Common myeloid progenitor, CD34-positive (primary cell): ENCODE measurements at regions not wholly inside any gene's neighbourhood (a gene's known extent, or its start where the extent isn't known, plus 50 kb on each side); places are given as distances from the start of the nearest gene placed in this dataset.

Source experiments
- CTCF ChIA-PET: fragments of 350-600 bp; sonication (Branson Sonifier 250); formaldehyde crosslinking; loops from one replicate; lab custom pipeline; 2021; ENCODE audit warnings: antibody characterized with exemption; lab: Charles Lee
- POLR2A ChIA-PET: fragments of 350-600 bp; sonication (Branson Sonifier 250); formaldehyde crosslinking; loops from one replicate; lab custom pipeline; 2021; ENCODE audit warnings: antibody characterized with exemption; lab: Charles Lee
- DNase-seq, 3 donors: peaks; one replicate each; pipeline versions ENCODE4 v3.0.0 to v3.0.0-alpha.2; 2013
- H3K27ac ChIP-seq, 2 experiments: 1 replicate in 1 of 2; 2 replicates in 1 of 2; pipeline ENCODE4 v1.7.0; 2013; ENCODE audit warnings: inconsistent platforms in 2 of 2, low read length in 2 of 2, mild to moderate bottlenecking in 2 of 2, low read depth in 1 of 2, moderate library complexity in 1 of 2; ENCODE audit not compliant: severe bottlenecking in 2 of 2, insufficient read depth in 1 of 2, poor library complexity in 1 of 2
- H3K27me3 ChIP-seq, 5 experiments: replicated peaks in 2 of 5; 1 replicate in 3 of 5; 2 replicates in 2 of 5; pipeline versions ENCODE4 v1.6.1 to v1.7.0; 2013; ENCODE audit warnings: low read length in 4 of 5, mild to moderate bottlenecking in 2 of 5, moderate library complexity in 2 of 5, inconsistent platforms in 1 of 5; ENCODE audit not compliant: insufficient read depth in 5 of 5, control insufficient read depth in 4 of 5
- H3K36me3 ChIP-seq, 4 experiments: 1 replicate in 2 of 4; 2 replicates in 2 of 4; pipeline versions ENCODE4 v1.6.1 to v1.7.0; 2013; ENCODE audit warnings: low read length in 3 of 4, control low read depth in 1 of 4, mild to moderate bottlenecking in 1 of 4; ENCODE audit not compliant: control insufficient read depth in 4 of 4, insufficient read depth in 4 of 4
- H3K4me1 ChIP-seq, 4 experiments: 1 replicate in 3 of 4; 2 replicates in 1 of 4; pipeline versions ENCODE4 v1.6.1 to v1.7.1; 2013; ENCODE audit warnings: low read length in 3 of 4, mild to moderate bottlenecking in 3 of 4, control low read depth in 1 of 4, inconsistent platforms in 1 of 4, moderate library complexity in 1 of 4; ENCODE audit not compliant: control insufficient read depth in 4 of 4, insufficient read depth in 4 of 4; ENCODE audit errors: control extremely low read depth in 1 of 4
- H3K4me3 ChIP-seq, 7 experiments: 1 replicate in 4 of 7; 2 replicates in 3 of 7; pipeline versions ENCODE4 v1.5.1 to v1.7.0; 2013; ENCODE audit warnings: mild to moderate bottlenecking in 7 of 7, low read length in 6 of 7, moderate library complexity in 6 of 7, inconsistent platforms in 2 of 7, low read depth in 2 of 7, control low read depth in 1 of 7; ENCODE audit not compliant: insufficient read depth in 4 of 7, control insufficient read depth in 1 of 7; ENCODE audit errors: extremely low read depth in 1 of 7
- H3K9me3 ChIP-seq, 5 experiments: 1 replicate in 4 of 5; 2 replicates in 1 of 5; pipeline versions ENCODE4 v1.6.1 to v1.7.1; 2013; ENCODE audit warnings: low read length in 4 of 5, mild to moderate bottlenecking in 2 of 5, inconsistent platforms in 1 of 5, low read depth in 1 of 5, moderate library complexity in 1 of 5; ENCODE audit not compliant: control insufficient read depth in 4 of 5, insufficient read depth in 2 of 5; ENCODE audit errors: control extremely low read depth in 1 of 5
- WGBS: methylation state at CpG from one replicate; pipeline ENCODE4 v1.1.5; 2013; ENCODE audit not compliant: insufficient coverage; 5-methylcytosine and 5-hydroxymethylcytosine counted together

DNA sequence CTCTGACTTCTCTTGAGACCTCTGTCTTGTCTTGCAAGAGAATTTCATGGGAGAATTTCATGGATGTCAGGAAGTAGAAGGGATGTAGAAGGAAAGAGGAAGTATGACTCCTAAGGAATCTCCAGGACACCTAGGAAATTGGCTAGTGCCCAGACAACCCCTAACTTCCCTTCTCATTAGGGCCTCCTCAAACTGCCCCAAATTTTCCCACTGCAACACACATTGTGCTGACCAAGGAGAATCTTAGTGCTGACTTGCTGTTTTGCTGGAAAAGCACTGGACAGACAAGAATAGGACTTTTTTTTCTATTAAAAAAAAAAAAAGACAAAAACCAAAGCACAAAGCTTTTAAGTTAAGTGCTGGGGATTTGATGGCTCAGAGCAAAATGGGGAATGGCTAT, 236.1 kb upstream of the CADM1 start:
- POLR2A ChIA-PET = no interaction called here
- H3K9me3 ChIP-seq = peaks cover 0 to 3% (median 0%) of the 10 kb centered on the region in 5 experiments

DNA sequence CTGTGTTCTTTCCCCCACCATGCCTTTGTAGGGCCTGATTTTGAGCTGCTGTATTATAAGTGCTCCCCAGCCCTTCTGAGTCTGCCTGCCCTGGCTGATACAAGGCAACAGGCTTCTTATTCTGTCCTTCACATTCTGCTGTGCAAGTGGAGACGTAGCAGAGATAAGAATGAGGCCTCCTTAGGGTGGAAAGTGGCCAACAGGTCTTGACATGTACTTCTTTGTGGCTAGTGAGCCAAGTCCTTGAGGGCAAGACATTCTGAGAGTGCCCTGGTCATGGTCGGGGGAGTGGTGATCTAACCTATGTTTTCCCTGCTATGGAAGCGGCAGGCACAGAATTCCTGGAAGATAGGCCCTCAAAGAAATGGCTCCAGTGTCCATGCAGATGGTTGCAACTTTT, 235.7 kb upstream of the CADM1 start:
- 100% methylated on average over 3 of the region's 3 CpGs for WGBS
- POLR2A ChIA-PET = no interaction called here
- no peak for DNase-seq
- CTCF ChIA-PET = no interaction called here
- Histone ChIP-seq H3K4me1 (no peaks in the 10 kb centered on the region), H3K27ac (no peak overlapping the region), H3K27me3 (peaks cover 0 to 16% (median 9%) of the 10 kb centered on the region in 5 experiments), H3K36me3 (no peaks in the 10 kb centered on the region), H3K4me3 (no peak overlapping the region), H3K9me3 (peaks cover 0 to 3% (median 0%) of the 10 kb centered on the region in 5 experiments)

More for the DNA sequence above, 236.1 kb upstream of the CADM1 start:
- Histone ChIP-seq H3K36me3 (no peaks in the 10 kb centered on the region), H3K27ac (no peak overlapping the region), H3K27me3 (peaks cover 0 to 17% (median 9%) of the 10 kb centered on the region in 5 experiments), H3K4me3 (no peak overlapping the region), H3K4me1 (no peaks in the 10 kb centered on the region)
- no peak for DNase-seq
- CTCF ChIA-PET = no interaction called here

DNA sequence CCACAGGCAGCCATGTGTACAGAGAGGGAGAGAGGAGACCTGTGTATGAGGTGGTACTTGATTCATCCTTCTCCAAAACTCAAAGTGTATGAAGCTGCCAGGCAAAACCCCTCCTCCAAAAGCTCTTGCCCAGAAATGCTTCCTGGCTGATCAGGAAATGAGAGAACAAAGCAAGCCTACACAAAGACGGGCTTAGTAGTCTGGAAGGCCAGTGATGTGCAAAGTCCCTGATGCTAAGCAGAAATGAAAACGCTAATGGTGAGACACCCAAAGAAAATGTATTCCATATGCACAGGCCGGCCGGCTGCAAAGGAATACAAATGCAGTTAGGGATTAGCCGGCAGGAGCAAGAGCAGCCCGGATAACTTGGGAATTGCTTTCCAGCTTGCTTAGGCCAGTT, 234.9 kb upstream of the CADM1 start:
- no peak for DNase-seq
- Histone ChIP-seq H3K36me3 (no peaks in the 10 kb centered on the region), H3K27me3 (peaks cover 0 to 11% (median 9%) of the 10 kb centered on the region in 5 experiments), H3K27ac (no peak overlapping the region), H3K4me1 (no peaks in the 10 kb centered on the region), H3K4me3 (no peak overlapping the region), H3K9me3 (peaks cover 0 to 3% (median 0%) of the 10 kb centered on the region in 5 experiments)
- CTCF ChIA-PET = no interaction called here
- POLR2A ChIA-PET = no interaction called here
- 70% methylated on average over 6 of the region's 6 CpGs for WGBS

DNA sequence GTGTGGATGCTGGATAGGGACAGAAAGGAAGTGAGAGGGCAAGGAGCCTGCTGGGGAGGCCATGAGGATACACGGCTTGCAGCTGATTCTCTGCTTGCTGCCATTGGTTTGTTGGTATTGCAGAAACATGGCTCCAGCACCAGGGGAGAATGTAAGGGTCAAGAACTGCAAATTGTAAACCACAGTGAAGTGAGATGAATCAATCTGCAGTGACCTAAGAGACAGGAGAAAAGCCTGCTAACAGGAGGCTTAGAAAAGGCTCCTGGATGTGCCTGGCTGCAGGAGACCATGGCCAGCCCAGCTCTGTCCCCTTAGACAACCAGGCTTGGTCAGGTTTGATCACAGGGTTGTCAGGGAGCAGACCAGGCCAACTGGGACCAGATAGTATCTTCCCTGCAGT, 233.7 kb upstream of the CADM1 start:
- Histone ChIP-seq H3K27ac (no peak overlapping the region), H3K27me3 (peaks cover 0 to 9% (median 4%) of the 10 kb centered on the region in 5 experiments)
- CTCF ChIA-PET = no interaction called here

DNA sequence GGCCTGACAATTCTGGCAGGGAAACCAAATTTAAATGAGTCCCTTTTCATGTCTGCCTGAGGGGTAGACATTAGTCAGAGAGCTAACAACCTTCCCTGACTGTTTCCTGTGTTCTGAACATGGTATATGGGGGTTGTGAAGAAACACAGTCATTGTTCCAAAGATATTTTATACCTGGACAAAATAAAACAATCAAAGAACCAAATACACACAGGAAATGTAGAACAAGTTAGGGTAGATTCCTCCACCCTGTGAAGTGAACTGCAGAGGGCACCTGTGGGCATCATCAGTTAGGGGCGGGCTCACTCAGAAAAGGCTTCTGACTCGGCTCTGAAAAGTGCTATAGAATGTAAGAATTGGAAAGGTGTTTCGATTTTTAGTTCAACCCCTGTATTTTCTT, 231.9 kb upstream of the CADM1 start:
- Histone ChIP-seq H3K4me3 (no peak overlapping the region), H3K36me3 (no peaks in the 10 kb centered on the region), H3K4me1 (no peaks in the 10 kb centered on the region), H3K9me3 (peaks cover 0 to 3% (median 0%) of the 10 kb centered on the region in 5 experiments), H3K27me3 (peaks cover 0 to 4% (median 2%) of the 10 kb centered on the region in 5 experiments), H3K27ac (no peak overlapping the region)
- POLR2A ChIA-PET = no interaction called here
- WGBS = 100% methylated on average over 1 of the region's 3 CpGs
- CTCF ChIA-PET = no interaction called here
- no peak for DNase-seq

More for the DNA sequence above, 233.7 kb upstream of the CADM1 start:
- Histone ChIP-seq H3K36me3 (no peaks in the 10 kb centered on the region), H3K4me3 (no peak overlapping the region), H3K4me1 (no peaks in the 10 kb centered on the region), H3K9me3 (peaks cover 0 to 3% (median 0%) of the 10 kb centered on the region in 5 experiments)
- WGBS = 100% methylated on average over 1 of the region's 1 CpG
- POLR2A ChIA-PET = no interaction called here
- DNase-seq = no peak

DNA sequence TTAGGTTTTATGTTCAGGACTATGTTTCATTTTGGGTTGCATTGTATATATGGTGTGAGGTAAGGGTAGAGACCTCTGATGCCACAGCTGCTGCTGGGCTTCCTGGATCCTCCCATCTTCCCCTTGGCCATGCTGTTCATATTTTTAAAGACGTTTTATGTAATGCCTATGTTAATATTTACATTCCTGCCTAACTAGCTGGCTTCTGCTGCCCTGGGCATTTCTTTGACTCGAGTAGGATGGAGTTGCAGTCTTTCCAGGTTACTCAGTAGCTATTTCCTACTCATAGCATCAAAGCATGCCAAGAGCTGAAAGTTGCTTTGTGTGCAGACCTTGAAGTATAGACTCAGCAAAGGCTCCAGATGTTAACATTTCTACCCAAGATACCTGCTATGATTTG, 220.5 kb upstream of the CADM1 start:
- no peaks in the 10 kb centered on the region for H3K36me3 ChIP-seq
- ChIA-PET CTCF (no interaction called here), POLR2A (no interaction called here)
- no peak overlapping the region for H3K4me3 ChIP-seq
- peaks cover 0 to 3% (median 0%) of the 10 kb centered on the region in 5 experiments for H3K9me3 ChIP-seq
- H3K27ac ChIP-seq = no peak overlapping the region
- 100% methylated on average over 2 of the region's 2 CpGs for WGBS
- no peak for DNase-seq
- H3K27me3 ChIP-seq = peaks cover 0 to 3% (median 2%) of the 10 kb centered on the region in 5 experiments
- H3K4me1 ChIP-seq = no peaks in the 10 kb centered on the region

DNA sequence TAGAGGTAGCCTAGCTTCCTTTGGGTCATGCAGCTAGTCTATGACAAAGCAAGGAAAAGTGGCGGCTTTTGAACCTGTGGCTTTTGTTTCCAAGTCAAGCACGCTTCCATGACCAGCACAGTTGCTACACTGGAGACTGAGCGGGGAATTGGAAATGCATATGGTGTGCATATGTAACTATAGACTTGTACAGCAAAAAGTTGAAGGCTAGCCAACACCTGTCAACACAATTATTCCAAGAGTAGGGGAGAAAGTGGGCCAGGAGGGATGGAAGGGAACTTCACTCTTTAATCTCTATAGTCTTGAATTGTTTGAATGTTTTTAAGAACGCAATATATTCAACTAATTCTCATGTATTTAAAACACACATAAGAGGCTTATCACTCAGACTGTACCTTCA, 218.5 kb upstream of the CADM1 start:
- DNase-seq = no peak
- peaks cover 0 to 3% (median 2%) of the 10 kb centered on the region in 5 experiments for H3K27me3 ChIP-seq
- no peak overlapping the region for H3K4me3 ChIP-seq
- POLR2A ChIA-PET = no interaction called here
- peaks cover 0 to 3% (median 0%) of the 10 kb centered on the region in 5 experiments for H3K9me3 ChIP-seq
- no peaks in the 10 kb centered on the region for H3K4me1 ChIP-seq
- H3K27ac ChIP-seq = no peak overlapping the region
- WGBS = 100% methylated on average over 2 of the region's 4 CpGs
- CTCF ChIA-PET = no interaction called here
- H3K36me3 ChIP-seq = no peaks in the 10 kb centered on the region
